ENCODE measurements at regions not wholly inside any gene's neighbourhood (a gene's known extent, or its start where the extent isn't known, plus 50 kb on each side); places are given as distances from the start of the nearest gene placed in this dataset.

DNA sequence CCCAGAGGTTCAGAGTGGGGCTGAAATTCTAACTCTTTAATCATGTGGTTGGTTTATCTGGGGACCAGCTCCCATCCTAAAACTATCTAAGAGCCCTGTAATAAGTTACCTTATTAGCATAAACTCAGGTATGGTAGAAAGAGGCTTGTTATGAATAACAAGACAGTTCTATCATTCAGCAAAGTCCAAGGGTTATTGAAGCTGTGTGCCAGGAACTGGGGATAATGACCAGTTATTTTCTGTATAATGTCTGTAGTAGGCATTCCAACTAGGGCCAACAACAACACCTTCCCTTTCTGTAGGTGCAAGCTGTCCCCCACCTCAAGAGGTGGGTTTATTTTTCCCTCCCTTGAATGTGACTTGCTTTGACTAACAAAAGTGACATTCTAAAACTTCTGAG lies 170.1 kb downstream of the CD83 start:
- Histone ChIP-seq H4K20me1 (ENCODE audit: insufficient read depth) (no peaks in the 10 kb centered on the region), H2AFZ (ENCODE audit: low read depth) (no peak overlapping the region), H3K27me3 (ENCODE audit: insufficient read depth) (no peaks in the 10 kb centered on the region), H3K27ac (ENCODE audit: low read depth in 2 of 2, low read length in 1 of 2) (no peak overlapping the region), H3K4me1 (ENCODE audit: control insufficient read depth in 1 of 2, insufficient read depth in 2 of 2, low read depth in 1 of 2, low read length in 1 of 2) (no peaks in the 10 kb centered on the region), H3K9me3 (no peaks in the 10 kb centered on the region), H3K9me2 (no peaks in the 10 kb centered on the region), H3K4me3 (ENCODE audit: low read depth in 2 of 2, low read length in 1 of 2) (no peak overlapping the region), H3F3A (replicated peaks; ENCODE audit: insufficient read depth) (peaks cover 9% of the 10 kb centered on the region), H3K79me2 (ENCODE audit: insufficient read depth) (no peaks in the 10 kb centered on the region), H3K9ac (no peak overlapping the region), H3K4me2 (no peak overlapping the region), H3K36me3 (replicated peaks in 1 of 2; ENCODE audit: control insufficient read depth in 1 of 2, insufficient read depth in 2 of 2, low read length in 1 of 2) (no peaks in the 10 kb centered on the region)
- POLR2A ChIA-PET = no interaction called here
- no peak for DNase-seq
- CTCF ChIA-PET = no interaction called here
- TF ChIP-seq JUND (IDR thresholded peaks at IDR 0.05) (no peak), MEF2A (IDR thresholded peaks at IDR 0.05; ENCODE audit: borderline replicate concordance, low read depth) (no peak), GABPA (IDR thresholded peaks at IDR 0.05; ENCODE audit: low read depth) (no peak), NFIC (IDR thresholded peaks at IDR 0.05; ENCODE audit: borderline replicate concordance) (no peak), GATA2 (CRISPR knock-in tag; IDR thresholded peaks at IDR 0.05) (no peak), EP300 (IDR thresholded peaks at IDR 0.05; ENCODE audit: borderline replicate concordance in 1 of 2, low read depth in 1 of 2, low read length in 1 of 2) (no peak), TEAD4 (IDR thresholded peaks at IDR 0.05; ENCODE audit: borderline replicate concordance, insufficient read depth) (no peak)

DNA sequence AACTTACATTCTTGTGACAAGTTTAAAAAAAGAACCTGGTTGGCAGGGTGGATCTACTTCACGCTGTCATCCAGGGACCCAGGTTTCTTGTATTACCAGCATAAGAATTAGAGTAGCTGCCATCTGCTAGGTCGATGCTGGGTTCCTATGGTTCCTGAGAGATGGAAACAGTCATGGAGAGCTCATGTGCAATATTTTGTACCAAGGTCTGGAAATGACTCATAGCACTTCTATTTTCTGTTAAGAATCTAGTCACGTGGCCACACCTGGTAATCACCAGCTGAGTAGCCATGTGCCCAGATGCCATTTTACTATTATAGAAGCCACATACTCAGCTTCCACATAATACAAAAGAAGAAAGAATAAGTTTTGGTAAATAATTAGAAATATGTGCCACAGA lies 171.3 kb downstream of the CD83 start:
- no peaks in the 10 kb centered on the region for H3K9me3 ChIP-seq
- H3K4me3 ChIP-seq (ENCODE audit: low read depth in 2 of 2, low read length in 1 of 2) = no peak overlapping the region
- H3K9me2 ChIP-seq = no peaks in the 10 kb centered on the region
- no peaks in the 10 kb centered on the region for H3K79me2 ChIP-seq (ENCODE audit: insufficient read depth)
- no peaks in the 10 kb centered on the region for H3K27me3 ChIP-seq (ENCODE audit: insufficient read depth)
- no peaks in the 10 kb centered on the region for H3K4me1 ChIP-seq (ENCODE audit: control insufficient read depth in 1 of 2, insufficient read depth in 2 of 2, low read depth in 1 of 2, low read length in 1 of 2)
- POLR2A ChIA-PET = no interaction called here
- CTCF ChIA-PET = no interaction called here
- H2AFZ ChIP-seq (ENCODE audit: low read depth) = no peak overlapping the region
- H3F3A ChIP-seq (replicated peaks; ENCODE audit: insufficient read depth) = peaks cover 9% of the 10 kb centered on the region
- no peak overlapping the region for H3K9ac ChIP-seq
- no peak overlapping the region for H3K27ac ChIP-seq (ENCODE audit: low read depth in 2 of 2, low read length in 1 of 2)
- DNase-seq = no peak
- H4K20me1 ChIP-seq (ENCODE audit: insufficient read depth) = no peaks in the 10 kb centered on the region
- 46% methylated on average over 3 of the region's 3 CpGs for WGBS (ENCODE audit: low lambda C conversion rate)
- no peak overlapping the region for H3K4me2 ChIP-seq
- no peak for TF ChIP-seq NFIC (IDR thresholded peaks at IDR 0.05; ENCODE audit: borderline replicate concordance)
- TF ChIP-seq EP300 (IDR thresholded peaks at IDR 0.05; ENCODE audit: borderline replicate concordance in 1 of 2, low read depth in 1 of 2, low read length in 1 of 2) = no peak
- no peak for TF ChIP-seq POLR2AphosphoS5 (IDR thresholded peaks at IDR 0.05; ENCODE audit: low read depth, low read length)
- TF ChIP-seq, protein P1, sequence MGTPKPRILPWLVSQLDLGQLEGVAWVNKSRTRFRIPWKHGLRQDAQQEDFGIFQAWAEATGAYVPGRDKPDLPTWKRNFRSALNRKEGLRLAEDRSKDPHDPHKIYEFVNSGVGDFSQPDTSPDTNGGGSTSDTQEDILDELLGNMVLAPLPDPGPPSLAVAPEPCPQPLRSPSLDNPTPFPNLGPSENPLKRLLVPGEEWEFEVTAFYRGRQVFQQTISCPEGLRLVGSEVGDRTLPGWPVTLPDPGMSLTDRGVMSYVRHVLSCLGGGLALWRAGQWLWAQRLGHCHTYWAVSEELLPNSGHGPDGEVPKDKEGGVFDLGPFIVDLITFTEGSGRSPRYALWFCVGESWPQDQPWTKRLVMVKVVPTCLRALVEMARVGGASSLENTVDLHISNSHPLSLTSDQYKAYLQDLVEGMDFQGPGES (IDR thresholded peaks at IDR 0.05; ENCODE audit: low read depth, low read length) = no peak
- no peak for TF ChIP-seq FOXJ3 (CRISPR knock-in tag; IDR thresholded peaks at IDR 0.05)
- no peak for TF ChIP-seq TEAD4 (IDR thresholded peaks at IDR 0.05; ENCODE audit: borderline replicate concordance, insufficient read depth)
- H3K36me3 ChIP-seq (replicated peaks in 1 of 2; ENCODE audit: control insufficient read depth in 1 of 2, insufficient read depth in 2 of 2, low read length in 1 of 2) = no peaks in the 10 kb centered on the region

DNA sequence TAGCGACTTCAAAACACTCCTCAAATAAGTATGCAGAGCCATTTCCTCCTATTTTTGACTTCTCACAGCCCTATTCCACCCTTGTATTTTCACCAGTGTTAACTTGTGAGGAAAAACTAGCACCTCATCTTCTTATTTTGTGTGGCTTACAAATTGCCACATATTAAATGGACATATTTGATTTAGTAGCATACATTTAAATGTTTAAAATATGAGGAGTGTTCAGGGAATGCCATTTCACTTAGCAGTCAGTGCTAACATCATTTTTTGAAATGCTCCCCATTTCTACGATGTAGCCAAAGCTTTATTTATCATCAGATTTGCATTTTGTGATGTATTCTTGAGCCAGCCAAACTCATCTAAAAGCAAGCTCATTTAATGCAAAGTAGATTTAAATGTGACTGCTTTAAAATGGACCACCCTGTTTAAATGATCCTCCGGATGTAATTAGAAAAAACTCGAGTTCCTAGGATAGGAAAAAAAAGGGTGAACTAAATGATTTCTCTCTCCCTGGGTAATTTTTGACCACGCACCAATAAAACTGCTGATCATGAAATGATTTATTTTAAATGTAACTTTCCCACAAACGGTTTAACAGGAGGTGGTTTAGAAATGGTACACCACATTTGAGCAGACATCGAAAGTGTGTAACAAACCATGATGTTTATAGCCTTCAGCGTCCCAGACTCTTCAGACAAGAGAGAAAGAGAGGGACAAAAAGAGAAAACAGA lies 172.6 kb downstream of the CD83 start:
- no peaks in the 10 kb centered on the region for H3K27me3 ChIP-seq (ENCODE audit: insufficient read depth)
- WGBS (ENCODE audit: low lambda C conversion rate) = 53% methylated on average over 8 of the region's 8 CpGs
- no peak overlapping the region for H3K4me3 ChIP-seq (ENCODE audit: low read depth in 2 of 2, low read length in 1 of 2)
- H3K4me1 ChIP-seq (ENCODE audit: control insufficient read depth in 1 of 2, insufficient read depth in 2 of 2, low read depth in 1 of 2, low read length in 1 of 2) = no peaks in the 10 kb centered on the region
- ChIA-PET CTCF (no interaction called here), POLR2A (no interaction called here)
- H3K9me2 ChIP-seq = no peaks in the 10 kb centered on the region
- no peak overlapping the region for H3K27ac ChIP-seq (ENCODE audit: low read depth in 2 of 2, low read length in 1 of 2)
- H4K20me1 ChIP-seq (ENCODE audit: insufficient read depth) = no peaks in the 10 kb centered on the region
- TF ChIP-seq, protein P2, sequence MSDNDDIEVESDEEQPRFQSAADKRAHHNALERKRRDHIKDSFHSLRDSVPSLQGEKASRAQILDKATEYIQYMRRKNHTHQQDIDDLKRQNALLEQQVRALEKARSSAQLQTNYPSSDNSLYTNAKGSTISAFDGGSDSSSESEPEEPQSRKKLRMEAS (IDR thresholded peaks at IDR 0.05; ENCODE audit: low read depth) = no peak
- TF ChIP-seq FOXM1 (IDR thresholded peaks at IDR 0.05; ENCODE audit: low read depth) (no peak), YY1 (IDR thresholded peaks at IDR 0.05; ENCODE audit: low read depth) (no peak), EZH2phosphoT487 (IDR thresholded peaks at IDR 0.05; ENCODE audit: borderline replicate concordance, low read depth) (no peak), MEF2A (IDR thresholded peaks at IDR 0.05; ENCODE audit: borderline replicate concordance, low read depth) (no peak)
- TF ChIP-seq, protein P3, sequence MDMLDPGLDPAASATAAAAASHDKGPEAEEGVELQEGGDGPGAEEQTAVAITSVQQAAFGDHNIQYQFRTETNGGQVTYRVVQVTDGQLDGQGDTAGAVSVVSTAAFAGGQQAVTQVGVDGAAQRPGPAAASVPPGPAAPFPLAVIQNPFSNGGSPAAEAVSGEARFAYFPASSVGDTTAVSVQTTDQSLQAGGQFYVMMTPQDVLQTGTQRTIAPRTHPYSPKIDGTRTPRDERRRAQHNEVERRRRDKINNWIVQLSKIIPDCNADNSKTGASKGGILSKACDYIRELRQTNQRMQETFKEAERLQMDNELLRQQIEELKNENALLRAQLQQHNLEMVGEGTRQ (IDR thresholded peaks at IDR 0.05; ENCODE audit: borderline replicate concordance, low read depth, low read length) = no peak
- TF ChIP-seq, protein P4, sequence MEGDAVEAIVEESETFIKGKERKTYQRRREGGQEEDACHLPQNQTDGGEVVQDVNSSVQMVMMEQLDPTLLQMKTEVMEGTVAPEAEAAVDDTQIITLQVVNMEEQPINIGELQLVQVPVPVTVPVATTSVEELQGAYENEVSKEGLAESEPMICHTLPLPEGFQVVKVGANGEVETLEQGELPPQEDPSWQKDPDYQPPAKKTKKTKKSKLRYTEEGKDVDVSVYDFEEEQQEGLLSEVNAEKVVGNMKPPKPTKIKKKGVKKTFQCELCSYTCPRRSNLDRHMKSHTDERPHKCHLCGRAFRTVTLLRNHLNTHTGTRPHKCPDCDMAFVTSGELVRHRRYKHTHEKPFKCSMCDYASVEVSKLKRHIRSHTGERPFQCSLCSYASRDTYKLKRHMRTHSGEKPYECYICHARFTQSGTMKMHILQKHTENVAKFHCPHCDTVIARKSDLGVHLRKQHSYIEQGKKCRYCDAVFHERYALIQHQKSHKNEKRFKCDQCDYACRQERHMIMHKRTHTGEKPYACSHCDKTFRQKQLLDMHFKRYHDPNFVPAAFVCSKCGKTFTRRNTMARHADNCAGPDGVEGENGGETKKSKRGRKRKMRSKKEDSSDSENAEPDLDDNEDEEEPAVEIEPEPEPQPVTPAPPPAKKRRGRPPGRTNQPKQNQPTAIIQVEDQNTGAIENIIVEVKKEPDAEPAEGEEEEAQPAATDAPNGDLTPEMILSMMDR (IDR thresholded peaks at IDR 0.05) = no peak
- no peak overlapping the region for H3K9ac ChIP-seq
- no peaks in the 10 kb centered on the region for H3K79me2 ChIP-seq (ENCODE audit: insufficient read depth)
- H3K36me3 ChIP-seq (replicated peaks in 1 of 2; ENCODE audit: control insufficient read depth in 1 of 2, insufficient read depth in 2 of 2, low read length in 1 of 2) = no peaks in the 10 kb centered on the region
- no peak for DNase-seq
- H3K4me2 ChIP-seq = no peak overlapping the region
- peaks cover 9% of the 10 kb centered on the region for H3F3A ChIP-seq (replicated peaks; ENCODE audit: insufficient read depth)
- no peaks in the 10 kb centered on the region for H3K9me3 ChIP-seq
- no peak overlapping the region for H2AFZ ChIP-seq (ENCODE audit: low read depth)

Measured in SK-N-SH (cell line).